ENCODE measurements at regions not wholly inside any gene's neighbourhood (a gene's known extent, or its start where the extent isn't known, plus 50 kb on each side); places are given as distances from the start of the nearest gene placed in this dataset.

- TF ChIP-seq CTCF (conservative IDR thresholded peaks at IDR 0.05) (no peak), ZFX (IDR thresholded peaks at IDR 0.05) (no peak)
Observed at GRCh38 chr2:6590442-6590841, 275.3 kb downstream of the CMPK2 start.
